ENCODE measurements at regions not wholly inside any gene's neighbourhood (a gene's known extent, or its start where the extent isn't known, plus 50 kb on each side); places are given as distances from the start of the nearest gene placed in this dataset.

DNA sequence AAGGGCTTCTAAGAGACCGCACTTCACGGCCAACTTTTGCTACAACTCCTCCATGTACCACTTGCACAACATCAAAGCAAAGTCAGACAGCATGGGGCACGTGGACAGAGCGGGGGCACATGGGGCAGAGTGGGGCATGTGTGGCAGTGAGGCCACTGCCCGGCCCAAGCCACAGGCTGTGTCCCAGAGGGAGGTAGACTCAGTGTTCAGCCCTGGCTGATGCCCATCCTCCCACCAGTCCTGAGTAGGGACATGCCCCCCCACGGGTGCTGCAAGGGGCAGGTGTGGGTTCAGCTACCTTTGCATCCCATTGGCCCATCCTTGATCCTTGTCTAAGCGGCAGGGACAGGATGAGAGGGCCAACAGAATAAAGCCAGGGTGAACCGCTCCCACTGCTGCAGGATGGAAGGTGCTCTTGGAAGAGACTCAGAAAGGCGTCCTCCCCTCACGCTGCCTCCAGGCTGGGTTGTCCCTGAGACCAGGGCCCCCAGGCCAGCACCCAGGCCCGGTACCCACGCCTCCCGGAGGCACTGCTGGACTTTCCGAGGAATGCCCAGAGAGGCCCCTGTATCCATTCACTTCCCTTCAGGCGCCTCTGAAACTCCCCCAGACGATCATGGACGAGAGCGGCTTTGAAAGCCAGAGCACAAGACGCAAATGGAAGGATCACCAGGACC lies 218.2 kb downstream of the NDUFA10 start:
- DNase-seq: no peak
- no peak overlapping the region for H3K4me3 Mint-ChIP-seq (ENCODE audit: unreplicated experiment)
- no peaks in the 10 kb centered on the region for H3K4me1 Mint-ChIP-seq (ENCODE audit: low read depth, unreplicated experiment)
- H3K27ac Mint-ChIP-seq (ENCODE audit: unreplicated experiment): no peak overlapping the region
- no peaks in the 10 kb centered on the region for H3K36me3 Mint-ChIP-seq (ENCODE audit: unreplicated experiment)
- TF ChIP-seq, protein P1, sequence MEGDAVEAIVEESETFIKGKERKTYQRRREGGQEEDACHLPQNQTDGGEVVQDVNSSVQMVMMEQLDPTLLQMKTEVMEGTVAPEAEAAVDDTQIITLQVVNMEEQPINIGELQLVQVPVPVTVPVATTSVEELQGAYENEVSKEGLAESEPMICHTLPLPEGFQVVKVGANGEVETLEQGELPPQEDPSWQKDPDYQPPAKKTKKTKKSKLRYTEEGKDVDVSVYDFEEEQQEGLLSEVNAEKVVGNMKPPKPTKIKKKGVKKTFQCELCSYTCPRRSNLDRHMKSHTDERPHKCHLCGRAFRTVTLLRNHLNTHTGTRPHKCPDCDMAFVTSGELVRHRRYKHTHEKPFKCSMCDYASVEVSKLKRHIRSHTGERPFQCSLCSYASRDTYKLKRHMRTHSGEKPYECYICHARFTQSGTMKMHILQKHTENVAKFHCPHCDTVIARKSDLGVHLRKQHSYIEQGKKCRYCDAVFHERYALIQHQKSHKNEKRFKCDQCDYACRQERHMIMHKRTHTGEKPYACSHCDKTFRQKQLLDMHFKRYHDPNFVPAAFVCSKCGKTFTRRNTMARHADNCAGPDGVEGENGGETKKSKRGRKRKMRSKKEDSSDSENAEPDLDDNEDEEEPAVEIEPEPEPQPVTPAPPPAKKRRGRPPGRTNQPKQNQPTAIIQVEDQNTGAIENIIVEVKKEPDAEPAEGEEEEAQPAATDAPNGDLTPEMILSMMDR (IDR thresholded peaks at IDR 0.05; ENCODE audit: partially characterized antibody, unreplicated experiment): no peak
- H3K27me3 Mint-ChIP-seq (ENCODE audit: unreplicated experiment): peaks cover 4% of the 10 kb centered on the region
- H3K9me3 Mint-ChIP-seq (ENCODE audit: unreplicated experiment): peaks cover 2% of the 10 kb centered on the region

DNA sequence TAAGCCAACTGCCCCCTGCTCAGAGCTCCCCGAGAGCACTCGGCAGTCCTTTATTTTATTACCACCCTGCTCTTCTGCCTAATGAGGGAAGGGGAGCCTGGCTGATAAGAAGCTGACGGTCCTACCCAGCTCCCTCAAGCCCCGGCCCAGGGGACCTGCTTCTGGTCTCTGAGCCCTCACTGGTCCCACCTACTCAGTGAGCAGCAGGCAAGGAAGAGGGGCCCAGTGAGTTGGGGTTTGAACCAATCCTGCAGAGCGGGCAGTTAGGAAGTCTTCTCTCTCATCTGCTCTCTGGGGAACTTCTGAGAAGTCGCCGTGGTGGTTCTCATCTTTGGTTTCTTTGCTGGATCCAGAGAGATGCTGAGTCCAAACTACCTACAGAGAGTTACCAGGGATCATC lies 218.9 kb downstream of the NDUFA10 start:
- H3K27ac Mint-ChIP-seq (ENCODE audit: unreplicated experiment): no peak overlapping the region

DNA sequence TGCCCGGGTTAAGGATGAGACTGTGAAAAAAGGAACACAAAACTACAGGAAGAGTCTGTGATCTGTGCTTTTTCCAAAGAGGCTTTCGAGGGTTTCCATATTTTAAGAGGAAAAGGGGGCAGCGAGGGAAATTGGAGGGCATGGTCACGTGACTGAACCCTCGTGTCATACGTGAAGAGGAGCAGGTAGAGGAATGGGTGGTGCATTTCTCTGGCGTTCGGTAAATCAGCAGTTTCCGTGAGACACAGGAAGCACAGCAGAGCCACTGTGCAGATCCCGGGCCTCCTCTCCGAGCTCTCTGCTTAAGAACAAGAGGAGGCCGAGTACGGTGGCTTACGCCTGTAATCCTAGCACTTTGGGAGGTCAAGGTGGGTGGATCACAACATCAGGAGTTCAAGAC lies 219.7 kb downstream of the NDUFA10 start:
- Mint-ChIP-seq H3K27me3 (ENCODE audit: unreplicated experiment) (peaks cover 2% of the 10 kb centered on the region), H3K4me1 (ENCODE audit: low read depth, unreplicated experiment) (no peaks in the 10 kb centered on the region), H3K4me3 (ENCODE audit: unreplicated experiment) (no peak overlapping the region), H3K36me3 (ENCODE audit: unreplicated experiment) (peaks cover 4% of the 10 kb centered on the region), H3K27ac (ENCODE audit: unreplicated experiment) (no peak overlapping the region), H3K9me3 (ENCODE audit: unreplicated experiment) (peaks cover 2% of the 10 kb centered on the region)
- no peak for DNase-seq
- TF ChIP-seq, protein P1 (IDR thresholded peaks at IDR 0.05; ENCODE audit: partially characterized antibody, unreplicated experiment): no peak

More for the DNA sequence above, 218.9 kb downstream of the NDUFA10 start:
- TF ChIP-seq, protein P1 (IDR thresholded peaks at IDR 0.05; ENCODE audit: partially characterized antibody, unreplicated experiment): no peak
- Mint-ChIP-seq H3K9me3 (ENCODE audit: unreplicated experiment) (peaks cover 2% of the 10 kb centered on the region), H3K27me3 (ENCODE audit: unreplicated experiment) (peaks cover 2% of the 10 kb centered on the region), H3K36me3 (ENCODE audit: unreplicated experiment) (no peaks in the 10 kb centered on the region), H3K4me3 (ENCODE audit: unreplicated experiment) (no peak overlapping the region), H3K4me1 (ENCODE audit: low read depth, unreplicated experiment) (no peaks in the 10 kb centered on the region)
- no peak for DNase-seq

DNA sequence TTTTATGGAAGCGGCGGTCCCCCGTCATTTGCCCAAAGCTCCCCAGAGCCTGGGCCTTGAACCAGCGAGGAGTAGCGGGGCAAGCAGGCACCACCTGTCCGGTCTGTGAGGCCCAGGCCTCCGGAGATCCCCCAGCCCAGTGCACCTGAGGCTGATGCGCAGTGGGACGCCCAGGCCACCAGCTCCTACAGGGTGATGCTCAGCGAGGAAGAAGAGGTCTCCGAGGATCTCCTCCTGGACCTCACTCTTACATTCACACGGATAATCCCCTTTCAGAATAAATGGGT lies 220.2 kb downstream of the NDUFA10 start:
- no peaks in the 10 kb centered on the region for H3K4me1 Mint-ChIP-seq (ENCODE audit: low read depth, unreplicated experiment)
- H3K36me3 Mint-ChIP-seq (ENCODE audit: unreplicated experiment): peaks cover 7% of the 10 kb centered on the region
- H3K9me3 Mint-ChIP-seq (ENCODE audit: unreplicated experiment): peaks cover 2% of the 10 kb centered on the region
- DNase-seq: no peak
- H3K27ac Mint-ChIP-seq (ENCODE audit: unreplicated experiment): no peak overlapping the region
- no peak overlapping the region for H3K4me3 Mint-ChIP-seq (ENCODE audit: unreplicated experiment)
- TF ChIP-seq, protein P1 (IDR thresholded peaks at IDR 0.05; ENCODE audit: partially characterized antibody, unreplicated experiment): no peak
- peaks cover 2% of the 10 kb centered on the region for H3K27me3 Mint-ChIP-seq (ENCODE audit: unreplicated experiment)

DNA sequence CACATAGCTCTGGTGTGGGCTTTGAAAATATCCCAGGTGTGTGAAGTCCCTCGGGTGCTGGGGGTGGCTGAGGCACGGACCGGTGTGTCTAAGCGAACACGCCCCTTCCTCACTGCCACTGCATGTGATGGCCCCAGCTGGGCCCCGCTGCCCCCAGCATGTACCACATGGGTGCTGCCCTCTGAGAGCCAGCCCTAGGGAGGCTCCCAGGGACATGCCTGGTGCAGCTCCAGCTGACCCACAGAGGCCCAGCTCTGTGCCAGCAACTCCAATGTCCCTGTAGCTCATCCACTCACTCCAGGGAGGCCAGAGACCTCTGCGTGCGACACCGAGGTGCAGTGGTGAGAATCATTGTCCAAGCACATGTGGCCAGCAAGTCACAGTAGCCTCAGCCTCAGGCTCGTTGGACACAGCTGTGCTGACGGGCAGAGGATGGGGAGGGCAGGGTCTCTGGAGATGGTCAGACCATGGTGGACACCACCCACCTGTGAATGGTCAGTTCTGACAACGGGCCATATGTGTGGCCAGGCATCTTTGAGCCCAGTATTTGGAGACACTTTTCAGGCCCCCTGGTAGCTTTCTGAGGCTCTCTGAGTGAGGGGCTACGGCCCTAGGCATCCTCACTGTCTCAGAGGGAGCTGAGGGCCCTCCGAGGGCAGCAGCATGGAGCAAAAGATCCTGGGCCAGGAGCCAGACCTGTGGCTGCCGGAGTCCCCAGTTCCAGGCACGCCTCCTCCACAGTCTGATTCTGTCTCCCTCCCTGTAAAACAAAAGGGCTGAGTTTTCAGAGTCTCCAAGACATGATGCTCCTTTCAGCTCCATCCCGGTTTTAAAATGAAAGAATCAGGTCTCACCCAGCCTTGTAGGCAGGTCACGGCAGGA lies 220.7 kb downstream of the NDUFA10 start:
- Mint-ChIP-seq H3K36me3 (ENCODE audit: unreplicated experiment) (peaks cover 7% of the 10 kb centered on the region), H3K27me3 (ENCODE audit: unreplicated experiment) (peaks cover 2% of the 10 kb centered on the region), H3K27ac (ENCODE audit: unreplicated experiment) (no peak overlapping the region)

More for the DNA sequence above, 220.7 kb downstream of the NDUFA10 start:
- Mint-ChIP-seq H3K9me3 (ENCODE audit: unreplicated experiment) (peaks cover 2% of the 10 kb centered on the region), H3K4me1 (ENCODE audit: low read depth, unreplicated experiment) (no peaks in the 10 kb centered on the region), H3K4me3 (ENCODE audit: unreplicated experiment) (no peak overlapping the region)
- TF ChIP-seq, protein P1 (IDR thresholded peaks at IDR 0.05; ENCODE audit: partially characterized antibody, unreplicated experiment): no peak
- no peak for DNase-seq
